ENCODE measurements at regions not wholly inside any gene's neighbourhood (a gene's known extent, or its start where the extent isn't known, plus 50 kb on each side); places are given as distances from the start of the nearest gene placed in this dataset.

DNA sequence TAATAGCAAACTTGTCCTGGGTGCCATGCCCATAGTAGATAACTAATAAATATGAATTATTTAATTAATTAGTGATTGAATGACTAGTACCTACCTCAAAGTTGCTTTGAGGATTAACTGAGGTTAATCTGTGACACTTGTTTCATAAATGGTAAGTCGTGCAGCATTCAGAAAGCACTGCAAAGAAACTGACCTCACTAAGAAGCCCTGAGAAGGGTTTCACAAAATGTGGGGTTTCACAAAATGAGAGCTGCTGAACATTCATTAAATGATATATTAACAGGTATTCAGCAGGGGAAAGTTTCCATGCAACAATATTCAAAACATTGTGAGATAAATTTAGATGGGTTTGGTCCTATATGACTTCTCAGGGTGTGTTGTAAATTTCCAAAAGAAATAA lies 236.2 kb downstream of the OSR1 start:
- no peak for DNase-seq (ENCODE audit: low spot score)
- Mint-ChIP-seq H3K9me3 (ENCODE audit: unreplicated experiment) (no peaks in the 10 kb centered on the region), H3K27me3 (ENCODE audit: unreplicated experiment) (peaks cover 4% of the 10 kb centered on the region), H3K36me3 (ENCODE audit: low read depth, unreplicated experiment) (no peaks in the 10 kb centered on the region), H3K4me1 (ENCODE audit: unreplicated experiment) (no peaks in the 10 kb centered on the region), H3K27ac (ENCODE audit: unreplicated experiment) (no peak overlapping the region), H3K4me3 (ENCODE audit: unreplicated experiment) (no peak overlapping the region)
- TF ChIP-seq, protein P1, sequence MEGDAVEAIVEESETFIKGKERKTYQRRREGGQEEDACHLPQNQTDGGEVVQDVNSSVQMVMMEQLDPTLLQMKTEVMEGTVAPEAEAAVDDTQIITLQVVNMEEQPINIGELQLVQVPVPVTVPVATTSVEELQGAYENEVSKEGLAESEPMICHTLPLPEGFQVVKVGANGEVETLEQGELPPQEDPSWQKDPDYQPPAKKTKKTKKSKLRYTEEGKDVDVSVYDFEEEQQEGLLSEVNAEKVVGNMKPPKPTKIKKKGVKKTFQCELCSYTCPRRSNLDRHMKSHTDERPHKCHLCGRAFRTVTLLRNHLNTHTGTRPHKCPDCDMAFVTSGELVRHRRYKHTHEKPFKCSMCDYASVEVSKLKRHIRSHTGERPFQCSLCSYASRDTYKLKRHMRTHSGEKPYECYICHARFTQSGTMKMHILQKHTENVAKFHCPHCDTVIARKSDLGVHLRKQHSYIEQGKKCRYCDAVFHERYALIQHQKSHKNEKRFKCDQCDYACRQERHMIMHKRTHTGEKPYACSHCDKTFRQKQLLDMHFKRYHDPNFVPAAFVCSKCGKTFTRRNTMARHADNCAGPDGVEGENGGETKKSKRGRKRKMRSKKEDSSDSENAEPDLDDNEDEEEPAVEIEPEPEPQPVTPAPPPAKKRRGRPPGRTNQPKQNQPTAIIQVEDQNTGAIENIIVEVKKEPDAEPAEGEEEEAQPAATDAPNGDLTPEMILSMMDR (IDR thresholded peaks at IDR 0.05; ENCODE audit: unreplicated experiment), result no peak

DNA sequence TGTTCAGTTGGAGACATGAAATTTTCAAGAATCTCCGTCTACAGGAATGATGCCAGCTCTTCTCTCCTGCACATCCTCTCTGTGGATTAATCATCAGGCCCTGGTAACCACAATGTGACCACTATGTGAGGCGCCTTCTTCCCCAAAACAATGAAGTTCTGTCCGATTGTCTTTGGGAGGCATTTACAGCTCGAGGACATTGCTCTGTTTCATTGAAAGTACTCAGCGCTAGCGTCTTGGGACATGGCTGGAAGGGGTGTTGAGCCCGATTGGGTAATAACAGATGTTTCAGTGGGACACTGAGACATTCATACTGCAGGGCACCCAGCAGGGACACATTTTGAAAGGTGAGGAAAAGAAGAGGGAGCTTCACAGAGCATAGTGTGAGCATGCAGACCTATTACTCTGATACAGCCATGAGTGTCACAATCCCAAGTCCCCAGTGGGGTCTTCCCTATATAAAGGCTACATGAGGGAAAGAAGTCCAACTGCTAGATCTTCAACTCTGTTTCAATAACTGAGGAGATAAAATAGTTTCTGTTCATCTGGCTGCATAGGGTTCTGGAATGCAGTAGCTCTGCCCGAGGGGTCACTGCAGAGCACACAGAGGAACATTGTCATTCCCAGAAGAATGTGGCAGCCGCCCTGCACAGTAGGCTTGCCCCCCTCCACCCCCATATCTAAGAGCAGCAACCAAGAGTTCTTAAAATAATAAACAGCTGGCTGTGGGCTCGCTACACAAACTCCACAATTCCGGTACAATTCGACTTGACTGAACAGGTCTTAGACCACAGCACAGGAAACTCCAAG lies 237.3 kb downstream of the OSR1 start:
- Mint-ChIP-seq H3K36me3 (ENCODE audit: low read depth, unreplicated experiment) (no peaks in the 10 kb centered on the region), H3K4me3 (ENCODE audit: unreplicated experiment) (no peak overlapping the region), H3K27ac (ENCODE audit: unreplicated experiment) (no peak overlapping the region), H3K27me3 (ENCODE audit: unreplicated experiment) (peaks cover 4% of the 10 kb centered on the region), H3K9me3 (ENCODE audit: unreplicated experiment) (no peaks in the 10 kb centered on the region), H3K4me1 (ENCODE audit: unreplicated experiment) (no peaks in the 10 kb centered on the region)
- TF ChIP-seq, protein P1 (IDR thresholded peaks at IDR 0.05; ENCODE audit: unreplicated experiment), result no peak
- DNase-seq (ENCODE audit: low spot score), result no peak

GRCh38 chr2:19120181-19120580 lies 238.2 kb downstream of the OSR1 start:
- no peak overlapping the region for H3K4me3 Mint-ChIP-seq (ENCODE audit: unreplicated experiment)
- H3K4me1 Mint-ChIP-seq (ENCODE audit: unreplicated experiment), result peaks cover 1% of the 10 kb centered on the region
- peaks cover 2% of the 10 kb centered on the region for H3K27me3 Mint-ChIP-seq (ENCODE audit: unreplicated experiment)
- H3K9me3 Mint-ChIP-seq (ENCODE audit: unreplicated experiment), result no peaks in the 10 kb centered on the region
- TF ChIP-seq, protein P1 (IDR thresholded peaks at IDR 0.05; ENCODE audit: unreplicated experiment), result no peak
- no peak for DNase-seq (ENCODE audit: low spot score)
- H3K36me3 Mint-ChIP-seq (ENCODE audit: low read depth, unreplicated experiment), result no peaks in the 10 kb centered on the region
- H3K27ac Mint-ChIP-seq (ENCODE audit: unreplicated experiment), result no peak overlapping the region

- no peak for DNase-seq (ENCODE audit: low spot score)
- no peaks in the 10 kb centered on the region for H3K36me3 Mint-ChIP-seq (ENCODE audit: low read depth, unreplicated experiment)
- no peak overlapping the region for H3K4me3 Mint-ChIP-seq (ENCODE audit: unreplicated experiment)
- TF ChIP-seq, protein P1 (IDR thresholded peaks at IDR 0.05; ENCODE audit: unreplicated experiment), result no peak
- H3K9me3 Mint-ChIP-seq (ENCODE audit: unreplicated experiment), result no peaks in the 10 kb centered on the region
- no peak overlapping the region for H3K27ac Mint-ChIP-seq (ENCODE audit: unreplicated experiment)
- H3K27me3 Mint-ChIP-seq (ENCODE audit: unreplicated experiment), result peaks cover 2% of the 10 kb centered on the region
- H3K4me1 Mint-ChIP-seq (ENCODE audit: unreplicated experiment), result peaks cover 3% of the 10 kb centered on the region
Observed at GRCh38 chr2:19119326-19120001, 239.0 kb downstream of the OSR1 start.

DNA sequence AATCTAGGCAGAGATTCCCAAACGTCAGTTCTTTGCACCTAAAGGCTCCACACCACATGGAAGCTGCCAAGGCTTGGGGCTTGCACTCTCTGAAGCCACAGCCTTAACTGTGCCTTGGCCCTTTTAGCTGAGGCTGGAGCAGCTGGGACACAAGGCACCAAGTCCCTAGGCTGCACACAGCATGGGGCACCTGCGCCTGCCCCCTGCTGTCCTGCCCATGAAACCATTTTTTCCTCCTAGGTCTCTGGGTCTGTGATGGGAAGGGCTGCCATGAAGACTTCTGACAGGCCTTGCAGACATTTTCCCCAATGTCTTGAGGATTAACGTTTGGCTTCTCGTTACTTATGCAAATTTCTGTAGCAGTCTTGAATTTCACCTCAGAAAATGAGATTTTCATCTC lies 241.5 kb downstream of the OSR1 start:
- Mint-ChIP-seq H3K27ac (ENCODE audit: unreplicated experiment) (no peak overlapping the region), H3K9me3 (ENCODE audit: unreplicated experiment) (no peaks in the 10 kb centered on the region), H3K27me3 (ENCODE audit: unreplicated experiment) (peaks cover 2% of the 10 kb centered on the region), H3K4me3 (ENCODE audit: unreplicated experiment) (no peak overlapping the region), H3K4me1 (ENCODE audit: unreplicated experiment) (peaks cover 3% of the 10 kb centered on the region), H3K36me3 (ENCODE audit: low read depth, unreplicated experiment) (no peaks in the 10 kb centered on the region)
- no peak for DNase-seq (ENCODE audit: low spot score)
- TF ChIP-seq, protein P1 (IDR thresholded peaks at IDR 0.05; ENCODE audit: unreplicated experiment), result no peak
